Stimulated activated CD8-positive, alpha-beta memory T cell treated with anti-CD3 and anti-CD28 coated beads, Interleukin-15, amount 100 ng/mL, for 24 hours (primary cell): ENCODE measurements at regions not wholly inside any gene's neighbourhood (a gene's known extent, or its start where the extent isn't known, plus 50 kb on each side); places are given as distances from the start of the nearest gene placed in this dataset.

ENCODE experiments used
- DNase-seq: peaks from one replicate; pipeline ENCODE4 v3.0.0-alpha.2; 2020; ENCODE audit warnings: low read depth

DNA sequence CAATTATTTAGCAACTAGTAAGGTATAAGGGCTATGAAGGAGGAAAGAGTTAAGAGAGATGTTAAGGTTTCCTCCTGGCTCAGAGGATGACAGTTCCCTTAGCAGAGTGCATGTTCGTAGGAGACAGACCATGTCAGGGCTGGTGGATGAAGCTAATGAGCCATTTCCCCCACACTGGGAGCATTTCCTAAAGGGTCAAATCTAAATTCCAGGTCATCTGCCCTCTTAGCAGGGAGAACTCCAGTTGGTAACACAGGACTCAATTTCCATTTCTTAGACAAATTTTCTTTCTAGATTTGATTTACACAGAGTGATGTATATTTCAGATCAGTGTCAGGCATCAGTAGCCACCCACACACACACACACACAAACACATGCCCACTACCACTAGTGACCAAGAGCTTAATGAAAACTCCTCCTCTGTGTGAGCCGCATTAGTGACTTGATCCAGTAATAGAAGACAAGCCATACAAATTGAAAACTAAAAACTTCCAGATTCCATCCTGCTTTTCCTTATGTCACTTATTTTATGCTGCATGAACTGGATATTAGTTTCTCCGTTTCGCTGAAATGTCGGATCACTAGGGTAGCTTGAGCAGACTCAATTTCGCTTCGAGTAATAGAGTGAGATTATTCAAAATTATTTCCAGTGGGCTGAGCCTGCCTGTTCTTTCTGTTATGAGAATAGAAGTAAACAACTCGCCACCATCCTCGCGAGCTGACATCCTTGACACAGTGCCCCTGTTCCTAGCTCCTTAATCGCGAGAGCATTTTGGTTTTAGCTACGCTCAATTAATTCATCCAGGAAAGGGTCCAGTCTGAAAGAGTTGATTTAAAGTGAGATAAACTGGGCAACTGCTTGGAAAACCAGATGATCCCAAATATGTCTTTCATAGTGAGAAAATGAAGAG lies 582.6 kb downstream of the SOX6 start:
- no peak for DNase-seq

DNA sequence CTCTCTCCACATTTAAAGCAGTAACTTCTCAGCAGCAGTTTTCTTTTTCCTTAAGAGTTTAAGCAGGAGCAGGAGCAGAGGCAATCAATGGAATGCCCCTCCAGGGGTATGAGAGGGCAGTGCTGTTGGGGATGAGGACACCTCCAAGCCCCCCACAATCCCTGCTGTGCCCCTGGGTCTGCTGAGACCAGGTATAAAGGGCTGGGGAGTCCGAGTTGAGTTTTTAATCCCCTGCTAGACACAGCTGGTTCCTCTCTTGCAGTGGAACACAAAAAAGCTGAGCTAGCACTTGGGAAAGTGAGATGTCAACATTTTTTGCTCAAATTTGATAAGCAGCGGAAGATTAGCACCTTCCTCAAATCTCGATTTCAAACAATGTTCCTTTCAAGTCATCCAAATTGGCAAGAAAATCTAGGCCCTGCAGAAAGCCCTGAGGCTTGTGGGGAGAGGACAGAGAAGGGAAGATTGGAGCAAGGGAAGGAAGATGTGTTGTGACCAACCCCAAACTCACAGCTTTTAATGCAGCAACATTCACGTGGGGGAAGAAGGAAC lies 581.9 kb downstream of the SOX6 start:
- DNase-seq, result no peak

DNA sequence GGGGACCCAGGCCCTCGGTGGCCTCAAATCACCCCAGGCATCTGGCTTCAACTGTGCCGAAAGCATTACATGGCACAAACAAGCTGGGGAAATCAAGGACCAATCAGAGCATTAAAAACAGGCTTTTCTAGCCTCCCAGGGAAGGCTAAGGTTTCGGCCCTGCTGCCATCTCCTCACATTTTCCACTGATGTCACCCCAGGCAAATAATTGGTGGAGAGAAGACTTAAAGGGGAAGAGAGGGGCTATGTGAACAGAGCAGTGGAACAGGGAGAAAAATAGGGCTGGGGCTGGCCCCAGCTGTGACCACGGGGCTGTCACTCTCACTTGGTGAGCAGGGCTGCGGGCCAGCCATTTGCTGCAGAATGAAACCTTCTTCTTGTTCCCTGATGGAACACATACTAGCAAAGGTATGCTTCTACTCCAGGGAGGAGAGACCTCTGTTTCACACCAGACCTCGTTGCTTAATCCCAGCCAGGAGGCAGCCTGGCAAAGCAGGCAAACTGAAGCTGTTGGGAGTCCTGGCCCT lies 581.3 kb downstream of the SOX6 start:
- DNase-seq, result no peak

DNA sequence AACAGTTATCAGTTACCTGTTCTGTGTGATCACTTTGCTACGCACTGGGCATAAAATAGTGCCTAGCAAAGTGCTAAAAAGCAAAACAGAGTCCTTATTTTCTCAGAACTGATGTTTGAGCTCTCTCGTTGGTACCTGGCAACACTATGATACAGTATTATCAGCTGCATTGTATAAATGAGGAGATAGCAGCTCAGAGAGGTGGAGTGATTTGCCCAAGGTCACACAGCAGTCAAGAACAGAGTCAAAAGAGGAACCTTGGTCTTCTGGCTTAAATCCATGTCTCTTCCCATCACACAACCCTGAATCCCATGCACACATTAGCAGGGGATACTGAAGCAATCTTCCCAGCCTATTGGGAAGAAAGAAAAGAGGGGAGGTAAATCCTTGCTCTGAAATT lies 580.5 kb downstream of the SOX6 start:
- no peak for DNase-seq

DNA sequence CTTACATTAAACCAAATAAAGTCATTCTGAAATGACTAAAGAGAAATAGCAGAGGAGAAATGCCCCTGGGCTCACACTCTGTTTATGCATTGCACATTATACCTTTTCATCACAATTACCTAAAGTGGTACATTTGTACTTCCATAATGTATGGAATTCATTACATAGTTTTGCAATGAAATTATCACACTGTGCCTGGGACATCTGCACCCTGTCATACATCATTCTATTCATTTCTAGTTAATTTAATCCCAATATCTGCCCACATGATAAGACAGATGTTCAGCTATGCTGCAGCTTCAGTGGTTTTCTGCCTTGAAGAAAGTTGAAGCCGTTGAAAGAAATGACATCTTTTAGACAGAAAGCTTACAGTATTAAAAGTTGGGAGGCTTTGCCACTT lies 580.0 kb downstream of the SOX6 start:
- no peak for DNase-seq

DNA sequence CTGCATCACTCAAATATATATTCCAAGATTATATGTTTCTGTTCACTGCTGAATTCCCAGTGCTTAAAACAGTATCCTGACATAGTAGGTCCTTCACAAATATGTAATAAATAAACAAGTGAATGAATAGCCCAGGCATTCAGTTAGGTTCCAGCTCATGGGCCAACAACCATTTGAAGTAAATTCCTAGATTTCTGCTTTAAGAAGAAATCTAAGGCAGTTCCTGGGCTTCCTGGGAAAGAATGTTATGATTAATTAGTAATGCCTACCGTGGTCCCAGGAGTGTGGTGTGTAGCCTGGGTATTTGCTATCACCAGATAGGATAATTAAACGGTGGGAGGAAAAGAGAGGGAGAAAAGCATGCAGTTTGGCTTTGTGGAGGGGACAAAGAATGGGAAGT lies 576.8 kb downstream of the SOX6 start:
- DNase-seq, result no peak

DNA sequence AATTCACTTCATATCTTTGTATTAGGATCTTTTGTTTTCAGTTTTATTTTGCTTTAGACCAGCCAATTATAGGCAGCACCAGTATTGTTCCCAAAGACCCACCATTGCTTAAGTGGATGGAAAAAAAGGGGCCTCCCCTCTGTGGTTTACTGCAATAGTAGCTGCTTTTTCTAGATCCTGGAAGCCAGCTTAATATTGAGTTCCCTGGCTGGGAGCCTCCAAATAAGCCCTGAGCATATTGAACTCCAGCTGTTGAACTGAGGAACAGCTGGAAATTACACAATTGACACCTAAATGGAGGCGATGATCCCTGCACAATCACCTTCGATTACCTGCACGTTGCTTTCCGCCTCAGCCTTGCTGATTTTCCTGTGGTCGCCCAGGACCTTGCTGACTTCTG lies 576.0 kb downstream of the SOX6 start:
- DNase-seq, result no peak

DNA sequence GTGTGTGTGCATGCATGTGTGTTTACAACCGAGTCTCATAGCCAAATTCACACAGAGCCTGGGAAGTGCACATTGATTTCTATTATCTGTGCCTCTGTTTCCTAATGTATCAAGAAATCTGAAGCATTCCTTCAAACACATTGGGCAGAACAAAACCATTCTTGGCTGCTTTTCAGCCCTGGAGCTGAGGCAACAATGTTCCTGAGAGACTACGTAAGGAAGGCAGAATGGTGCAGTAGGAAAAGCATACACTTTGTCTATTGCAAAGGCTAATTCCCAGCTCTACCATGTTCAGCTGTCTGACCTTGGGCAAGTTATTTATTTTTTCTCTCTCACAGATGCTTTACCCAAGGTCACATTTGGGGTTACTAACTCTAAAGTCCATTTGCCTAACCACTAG lies 575.5 kb downstream of the SOX6 start:
- no peak for DNase-seq

DNA sequence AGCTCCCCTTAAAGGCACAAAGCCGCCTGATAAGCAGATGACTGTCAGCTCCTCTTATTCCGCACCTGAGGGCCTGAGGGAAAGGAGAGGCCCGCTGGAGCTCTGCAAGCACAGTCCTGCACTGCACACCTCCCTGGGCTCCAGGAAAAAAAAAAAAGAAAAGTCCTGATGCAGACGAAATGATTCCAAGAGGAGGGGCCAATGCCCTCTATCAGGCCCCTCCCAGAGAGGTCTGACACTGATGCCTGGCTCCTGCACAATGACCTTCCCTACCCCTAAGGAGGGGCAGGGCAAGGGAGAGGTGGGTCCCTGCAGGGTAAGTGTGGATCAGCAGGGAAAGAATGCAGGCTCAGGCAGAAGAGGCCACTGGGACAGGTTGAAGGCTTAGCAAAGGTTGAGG lies 572.7 kb downstream of the SOX6 start:
- no peak for DNase-seq

DNA sequence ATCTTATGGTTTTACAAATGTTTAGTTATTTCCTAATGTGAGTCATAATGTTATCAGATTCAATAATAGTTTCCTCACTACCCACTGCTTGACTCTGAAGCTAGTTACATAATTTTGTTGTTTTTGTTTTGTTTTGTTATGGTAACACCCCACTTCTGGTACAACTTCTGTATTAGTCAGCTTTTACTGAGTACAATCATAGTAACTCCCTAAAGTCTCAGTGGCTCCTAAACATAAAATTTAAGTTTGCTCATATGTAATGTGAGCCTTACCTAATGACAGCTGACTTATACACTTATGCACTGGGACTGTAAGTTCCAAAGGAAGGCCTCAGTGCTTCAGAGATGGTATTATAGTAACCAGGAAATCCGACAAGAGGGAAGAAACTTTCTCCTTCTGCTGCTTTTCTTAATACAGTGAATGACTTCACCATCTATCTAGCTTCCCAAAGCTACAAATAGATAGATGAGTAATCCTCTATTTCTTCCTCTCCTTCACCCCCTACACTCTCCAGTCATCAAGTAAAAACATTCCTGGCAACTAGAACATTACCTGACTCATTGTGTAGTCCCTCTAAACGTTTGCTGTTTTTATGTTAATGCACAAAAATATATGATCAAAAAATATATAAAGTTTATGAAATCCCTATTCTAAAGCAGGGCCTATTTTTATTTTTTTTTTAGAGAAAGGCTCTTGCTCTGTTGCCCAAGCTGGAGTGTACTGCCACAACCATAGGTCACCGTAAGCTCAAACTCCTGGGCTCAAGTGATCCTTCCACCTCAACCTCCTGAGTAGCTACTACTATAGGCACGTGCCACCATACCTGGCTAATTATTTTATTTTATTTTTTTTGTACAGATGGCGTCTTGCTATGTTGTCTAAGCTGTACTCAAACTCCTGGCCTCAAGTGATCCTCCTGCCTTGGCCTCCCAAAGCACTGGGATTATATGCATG lies 563.0 kb downstream of the SOX6 start:
- no peak for DNase-seq

DNA sequence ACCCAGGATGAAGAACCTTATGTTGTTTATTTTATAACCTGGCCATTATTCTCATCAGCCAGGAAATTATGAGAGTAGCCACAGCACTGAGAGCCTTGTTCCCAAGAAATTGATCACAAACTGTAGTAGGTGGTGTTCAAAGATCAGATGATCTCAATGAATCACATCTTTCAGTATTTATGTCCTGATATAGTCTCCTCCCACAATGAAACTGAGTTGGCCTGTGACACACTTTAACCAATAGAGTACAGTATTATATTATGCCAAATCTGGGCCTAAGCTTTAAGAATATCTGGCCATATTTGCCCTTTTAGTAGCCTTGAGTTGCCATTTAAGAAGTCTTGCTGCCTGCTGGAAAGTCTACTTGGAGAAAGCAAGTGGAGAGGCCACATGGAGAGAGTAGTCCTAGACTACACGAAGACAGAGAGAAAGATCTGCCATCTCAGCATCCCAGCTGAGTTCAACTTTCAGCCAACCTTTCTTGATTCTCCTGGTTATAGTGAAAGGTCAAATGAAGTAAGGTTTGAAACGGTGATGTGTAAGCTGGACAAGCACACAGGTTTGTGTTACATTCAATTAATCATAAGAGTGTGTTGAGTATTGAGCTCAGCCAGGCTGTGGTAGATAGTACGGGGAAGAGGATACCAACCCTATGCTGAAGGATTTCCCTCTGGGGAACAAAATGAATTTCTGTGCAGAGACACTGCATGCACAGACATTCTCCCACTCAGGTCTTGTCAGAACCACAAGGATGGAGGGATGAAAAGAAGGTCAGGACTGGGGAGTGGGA lies 561.8 kb downstream of the SOX6 start:
- no peak for DNase-seq

DNA sequence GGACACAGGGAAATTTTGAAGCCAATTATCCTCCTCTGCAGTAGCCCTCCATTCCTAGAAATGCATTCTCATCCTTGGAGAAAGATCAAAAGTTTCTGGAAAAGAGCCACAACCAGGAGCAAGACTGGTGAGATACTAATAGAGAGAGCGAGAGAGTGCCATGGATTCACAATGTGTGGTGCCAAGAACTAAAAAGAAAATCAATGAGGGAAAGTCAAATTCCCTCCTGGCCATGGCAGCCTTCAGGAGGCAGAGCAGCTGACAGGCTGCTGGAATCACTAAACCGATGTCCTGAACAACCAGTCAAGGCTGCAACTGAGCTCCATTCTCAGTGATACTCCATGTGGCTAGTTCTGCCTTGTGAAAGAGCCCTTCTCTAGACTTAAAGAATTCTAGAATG lies 561.0 kb downstream of the SOX6 start:
- DNase-seq, result no peak

DNA sequence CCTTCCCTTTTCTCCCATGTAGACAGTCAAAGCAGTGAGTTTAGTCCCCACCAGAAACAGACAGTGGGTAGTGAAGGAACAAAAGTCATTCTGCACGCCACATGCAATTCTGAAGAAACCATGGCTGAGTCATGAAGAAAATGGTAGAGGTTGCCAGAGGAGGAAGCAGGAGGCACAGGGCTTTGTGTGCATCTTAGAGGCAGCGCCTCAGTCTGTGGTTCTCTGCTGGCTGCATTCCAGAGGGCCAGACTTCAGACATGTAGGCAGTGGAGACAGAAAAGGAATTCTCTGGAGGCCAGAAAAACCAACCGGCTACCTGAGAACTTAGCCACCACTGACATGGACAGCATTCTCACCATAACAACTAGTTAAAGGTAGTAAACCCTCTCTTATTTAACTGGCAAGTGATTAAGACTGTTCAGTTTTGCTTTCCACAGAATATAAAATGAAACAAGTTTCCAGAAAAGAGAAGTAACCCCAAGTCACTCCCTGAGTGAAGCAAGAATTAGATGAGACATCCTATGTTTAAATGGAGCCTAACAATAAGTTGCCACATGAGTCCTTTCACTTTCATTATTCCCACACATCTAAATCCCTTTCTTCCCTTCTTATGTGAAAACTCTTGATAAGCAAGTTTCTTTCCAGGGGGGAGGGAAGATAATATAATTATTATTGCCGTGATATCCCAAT lies 556.1 kb downstream of the SOX6 start:
- no peak for DNase-seq

DNA sequence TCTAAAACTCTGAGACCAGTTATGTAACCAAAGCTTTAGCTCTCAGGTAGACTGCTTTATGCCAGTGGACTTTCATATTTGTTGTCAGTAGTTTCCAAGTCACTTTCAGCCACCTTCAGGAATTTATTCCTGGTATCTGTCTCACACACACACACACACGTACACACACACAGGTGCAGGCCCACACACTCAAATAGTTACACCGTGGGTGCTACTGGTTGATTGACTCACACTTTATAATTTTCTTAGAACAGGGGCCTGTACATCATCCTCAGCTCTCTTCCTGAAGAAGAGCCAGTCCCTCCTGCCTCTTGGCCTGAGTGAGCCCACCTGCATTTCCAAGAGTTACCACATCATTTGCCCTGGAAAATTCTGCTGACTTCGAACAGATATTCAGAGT lies 555.2 kb downstream of the SOX6 start:
- no peak for DNase-seq

DNA sequence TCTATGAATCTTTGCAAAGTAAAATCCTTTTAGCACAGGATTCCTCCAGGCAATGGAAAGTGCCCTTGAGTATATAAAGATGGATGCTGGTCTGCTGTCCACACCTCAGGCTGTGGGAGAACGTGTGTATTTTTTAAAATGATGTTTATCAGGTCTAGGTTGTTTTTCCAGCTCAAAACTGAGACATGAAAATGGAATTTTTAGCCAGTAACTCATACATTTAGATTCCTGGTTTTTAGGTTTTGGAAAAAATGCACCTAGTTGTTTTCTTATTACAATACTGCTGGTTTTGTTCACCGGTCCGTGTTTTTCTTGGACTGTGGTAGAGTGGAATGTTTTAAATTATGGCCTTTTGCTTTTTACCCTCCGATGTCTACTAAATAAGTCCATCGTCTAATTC lies 554.7 kb downstream of the SOX6 start:
- no peak for DNase-seq

DNA sequence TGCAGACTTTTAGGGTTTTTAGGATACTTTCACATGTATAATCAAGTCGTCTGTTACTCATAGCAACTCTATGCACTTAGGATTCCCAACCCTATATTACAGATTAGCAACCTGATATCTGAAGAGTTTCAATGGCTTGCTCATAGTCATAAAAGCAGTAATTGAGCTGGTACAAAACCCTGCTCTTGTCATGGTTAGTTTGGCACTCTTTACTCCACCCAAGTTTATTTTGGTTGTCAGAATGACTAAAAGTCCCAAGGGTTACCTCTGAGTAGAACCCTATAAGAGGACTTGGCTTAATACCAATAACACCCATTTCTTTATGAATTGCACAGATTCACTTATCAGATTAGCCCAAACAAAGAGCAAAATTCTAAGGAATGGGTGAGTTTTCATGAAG lies 550.6 kb downstream of the SOX6 start:
- no peak for DNase-seq

DNA sequence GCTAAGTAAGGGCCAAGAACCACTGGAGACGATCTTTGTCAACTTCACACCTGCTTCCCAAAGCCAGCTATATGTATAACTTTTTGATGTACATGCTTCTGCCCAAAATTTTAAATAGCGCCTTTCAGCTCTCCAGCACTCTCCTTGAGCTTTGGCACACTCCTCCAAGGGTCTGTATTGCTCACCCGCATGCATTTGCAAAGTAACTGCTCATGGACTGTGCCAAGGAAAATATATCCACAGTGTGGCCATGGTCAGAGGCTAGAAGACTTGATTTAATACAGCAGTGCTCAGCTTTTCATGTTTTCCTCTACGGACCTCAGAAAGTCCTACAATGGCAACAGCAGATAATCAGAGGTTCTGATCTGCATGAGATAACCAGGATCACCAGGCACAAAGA lies 550.1 kb downstream of the SOX6 start:
- DNase-seq, result no peak

DNA sequence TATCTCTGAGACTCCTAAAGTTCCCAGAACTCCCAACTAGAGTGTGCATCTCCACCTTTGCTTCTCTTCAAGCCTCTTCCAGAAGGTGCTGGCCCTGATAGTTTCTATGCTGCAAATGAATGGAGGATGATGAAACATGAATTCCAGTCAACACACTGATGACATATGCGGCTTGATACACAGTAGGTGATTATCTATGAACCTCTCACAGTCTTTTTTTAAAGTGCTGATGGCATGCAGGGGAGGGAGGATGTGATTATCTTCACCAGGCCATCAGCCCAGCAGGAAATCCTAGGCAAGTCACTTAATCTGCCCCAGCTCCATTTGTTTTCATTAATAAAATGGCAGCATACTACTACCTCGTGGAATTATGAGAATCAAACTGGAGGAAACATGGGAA lies 548.5 kb downstream of the SOX6 start:
- DNase-seq, result no peak

DNA sequence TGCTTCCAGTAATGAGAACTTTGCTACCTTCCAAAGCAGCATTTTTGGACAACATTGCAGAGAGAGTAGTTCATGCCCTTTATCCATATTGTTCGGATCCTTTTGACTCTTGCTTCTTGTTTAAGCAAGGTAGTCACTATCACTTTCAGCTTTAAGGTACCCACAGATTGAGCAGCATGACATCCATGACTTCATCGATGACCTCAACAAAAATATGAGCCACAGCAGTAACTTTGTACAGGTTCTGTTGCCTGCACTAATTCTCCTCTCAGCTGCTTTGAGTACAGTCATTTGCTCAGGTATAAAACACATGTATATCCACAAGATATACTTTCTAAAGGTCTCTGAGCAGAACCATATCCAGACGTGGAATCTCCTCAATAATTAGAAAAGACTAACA lies 546.3 kb downstream of the SOX6 start:
- DNase-seq, result no peak

DNA sequence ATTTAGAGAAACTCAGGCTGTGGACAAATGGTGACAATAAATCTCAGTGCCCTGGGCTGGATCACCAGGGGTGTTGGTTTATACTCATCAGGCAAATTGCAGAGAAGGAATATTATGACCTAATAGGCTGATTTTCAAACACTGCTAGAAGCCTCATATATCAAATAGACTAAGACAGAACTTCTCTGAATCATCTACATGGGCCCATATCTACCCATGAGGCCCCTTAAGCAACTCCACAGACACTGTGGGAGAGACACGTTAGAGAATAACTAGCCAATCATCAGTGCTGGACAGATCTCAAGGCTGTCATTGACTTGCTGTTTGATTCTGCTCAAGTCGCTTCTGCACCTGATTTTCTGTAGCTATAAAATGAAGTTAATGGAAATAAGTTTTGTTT lies 545.8 kb downstream of the SOX6 start:
- no peak for DNase-seq
